Gastrocnemius medialis (tissue), 4 donors: ENCODE measurements at regions not wholly inside any gene's neighbourhood (a gene's known extent, or its start where the extent isn't known, plus 50 kb on each side); places are given as distances from the start of the nearest gene placed in this dataset.
"Not testable (repeated sequence)": the region's sequence is repeated elsewhere in the genome, so short reads cannot be mapped to it uniquely, and the experiment has no call there.

Experiments
- ATAC-seq, 2 donors: fragments of 150-250 bp; one replicate each; pipeline ENCODE4 v1.9.1; 2016
- DNase-seq, 2 donors: peaks; one replicate each; pipeline ENCODE4 v3.0.0-alpha.2; 2019
- H3K27ac ChIP-seq, 4 donors: fragments of 200-600 bp; sonication (generic); 1 replicate in 1 of 4; 2 replicates in 3 of 4; pipeline ENCODE4 v1.5.1; 2016 to 2018; ENCODE audit warnings: mild to moderate bottlenecking in 2 of 4, moderate library complexity in 1 of 4
- H3K27me3 ChIP-seq, 3 donors: fragments of 200-600 bp; sonication (generic) in 2 of 3; 1 replicate in 1 of 3; 2 replicates in 2 of 3; pipeline versions ENCODE4 v1.5.1 to v1.6.0; 2016 to 2019; ENCODE audit warnings: mild to moderate bottlenecking in 1 of 3, moderate library complexity in 1 of 3
- H3K36me3 ChIP-seq, 2 donors: fragments of 200-600 bp; sonication (generic) in 1 of 2; one replicate each; pipeline ENCODE4 v1.5.1; 2017 to 2018
- H3K4me1 ChIP-seq, 2 donors: fragments of 200-600 bp; sonication (generic) in 1 of 2; one replicate each; pipeline ENCODE4 v1.5.1; 2016 to 2017; ENCODE audit warnings: mild to moderate bottlenecking in 2 of 2
- H3K4me3 ChIP-seq, 4 donors: fragments of 200-600 bp; sonication (generic) in 3 of 4; 1 replicate in 1 of 4; 2 replicates in 3 of 4; pipeline ENCODE4 v1.5.1; 2016 to 2019; ENCODE audit warnings: mild to moderate bottlenecking in 2 of 4
- H3K9me3 ChIP-seq, 3 donors: fragments of 200-600 bp; sonication (generic) in 2 of 3; 1 replicate in 1 of 3; 2 replicates in 2 of 3; pipeline ENCODE4 v1.5.1; 2016 to 2019
- CTCF ChIP-seq, 5 experiments: fragments of 450-650 bp in 3 of 5; fragments of 200-600 bp in 2 of 5; sonication (generic) in 2 of 5; IDR thresholded peaks in 4 of 5; conservative IDR thresholded peaks in 1 of 5; 1 replicate in 4 of 5; 2 replicates in 1 of 5; pipeline ENCODE4 v1.5.1; 2016 to 2019; ENCODE audit warnings: antibody characterized with exemption in 5 of 5, mild to moderate bottlenecking in 3 of 5, moderate library complexity in 3 of 5
- POLR2A ChIP-seq, 2 donors: fragments of 450-650 bp; IDR thresholded peaks; one replicate each; pipeline ENCODE4 v1.6.1; 2017; ENCODE audit warnings: antibody characterized with exemption in 2 of 2, mild to moderate bottlenecking in 2 of 2, moderate library complexity in 2 of 2
- in situ Hi-C, 4 donors: fragments of 200-750 bp; cut with MboI; loops; one replicate each; pipeline versions ENCODE4 v1.15.0 to v1.8.0; 2017; ENCODE audit warnings: low sequenced_read_pairs in 4 of 4
- intact Hi-C: fragments of 100-400 bp; cut with DNase I; formaldehyde crosslinking; loops from one replicate; pipeline ENCODE4 v1.15.1; 2023; ENCODE audit warnings: low total_unique reads

GRCh38 chr4:137748616-137749015, 216.3 kb upstream of the PCDH18 start:
- Histone ChIP-seq H3K36me3 (no peaks in the 10 kb centered on the region), H3K4me3 (no peak overlapping the region), H3K27me3 (no peaks in the 10 kb centered on the region), H3K27ac (no peak overlapping the region), H3K9me3 (no peaks in the 10 kb centered on the region), H3K4me1 (no peaks in the 10 kb centered on the region)
- in situ Hi-C loops (no loop called here), intact Hi-C loops (no loop called here)
- ATAC-seq (no peak), DNase-seq (no peak)
- TF ChIP-seq POLR2A (IDR thresholded peaks at IDR 0.05) (no peak), CTCF (IDR thresholded peaks at IDR 0.05 in 4 of 5, conservative IDR thresholded peaks at IDR 0.05 in 1 of 5) (no peak)

GRCh38 chr4:137740141-137740540, 207.8 kb upstream of the PCDH18 start:
- TF ChIP-seq POLR2A (IDR thresholded peaks at IDR 0.05) = no peak
- TF ChIP-seq CTCF (IDR thresholded peaks at IDR 0.05 in 4 of 5, conservative IDR thresholded peaks at IDR 0.05 in 1 of 5) = no peak
- H3K27me3 ChIP-seq = no peaks in the 10 kb centered on the region
- intact Hi-C loops (no loop called here), in situ Hi-C loops (no loop called here)
- H3K27ac ChIP-seq = no peak overlapping the region
- H3K36me3 ChIP-seq = no peaks in the 10 kb centered on the region
- no peaks in the 10 kb centered on the region for H3K4me1 ChIP-seq
- ATAC-seq = no peak
- H3K4me3 ChIP-seq = no peak overlapping the region
- no peak for DNase-seq
- no peaks in the 10 kb centered on the region for H3K9me3 ChIP-seq

- no peak for TF ChIP-seq POLR2A (IDR thresholded peaks at IDR 0.05)
- no peak overlapping the region for H3K27ac ChIP-seq
- H3K4me1 ChIP-seq = no peaks in the 10 kb centered on the region
- no peaks in the 10 kb centered on the region for H3K9me3 ChIP-seq
- no peak for ATAC-seq
- H3K4me3 ChIP-seq = no peak overlapping the region
- no peaks in the 10 kb centered on the region for H3K36me3 ChIP-seq
- in situ Hi-C loops = no loop called here
- DNase-seq = no peak
- intact Hi-C loops = no loop called here
- no peaks in the 10 kb centered on the region for H3K27me3 ChIP-seq
Measured at GRCh38 chr4:137739391-137739790, 207.1 kb upstream of the PCDH18 start.

- no peak for DNase-seq
- in situ Hi-C loops (no loop called here), intact Hi-C loops (no loop called here)
- no peak overlapping the region for H3K27ac ChIP-seq
- no peaks in the 10 kb centered on the region for H3K36me3 ChIP-seq
- H3K9me3 ChIP-seq = no peaks in the 10 kb centered on the region
- no peak overlapping the region for H3K4me3 ChIP-seq
- TF ChIP-seq POLR2A (IDR thresholded peaks at IDR 0.05) (no peak), CTCF (IDR thresholded peaks at IDR 0.05 in 4 of 5, conservative IDR thresholded peaks at IDR 0.05 in 1 of 5) (no peak)
- ATAC-seq = no peak
- no peaks in the 10 kb centered on the region for H3K4me1 ChIP-seq
- no peaks in the 10 kb centered on the region for H3K27me3 ChIP-seq
Measured at GRCh38 chr4:137738375-137738990, 206.2 kb upstream of the PCDH18 start.

GRCh38 chr4:137735561-137736104, 203.3 kb upstream of the PCDH18 start:
- Histone ChIP-seq H3K9me3 (no peaks in the 10 kb centered on the region), H3K4me1 (no peaks in the 10 kb centered on the region), H3K27ac (no peak overlapping the region), H3K36me3 (no peaks in the 10 kb centered on the region), H3K4me3 (no peak overlapping the region), H3K27me3 (no peaks in the 10 kb centered on the region)
- in situ Hi-C loops = no loop called here
- TF ChIP-seq CTCF (IDR thresholded peaks at IDR 0.05 in 4 of 5, conservative IDR thresholded peaks at IDR 0.05 in 1 of 5) = no peak
- DNase-seq (no peak), ATAC-seq (no peak)
- intact Hi-C loops = no loop called here

GRCh38 chr4:137733174-137734141, 201.2 kb upstream of the PCDH18 start:
- DNase-seq, H3K4me1 ChIP-seq, ATAC-seq, H3K27ac ChIP-seq, in situ Hi-C loops, H3K9me3 ChIP-seq, H3K4me3 ChIP-seq, H3K27me3 ChIP-seq, intact Hi-C loops, H3K36me3 ChIP-seq: not testable (repeated sequence)
